GM19035 (cell line): ENCODE measurements at regions not wholly inside any gene's neighbourhood (a gene's known extent, or its start where the extent isn't known, plus 50 kb on each side); places are given as distances from the start of the nearest gene placed in this dataset.

Experiments used
- ATAC-seq: cut with Tn5 transposase; IDR thresholded peaks from one replicate; pipeline ENCODE4 v1.9.1; 2021; ENCODE audit not compliant: unreplicated experiment

DNA sequence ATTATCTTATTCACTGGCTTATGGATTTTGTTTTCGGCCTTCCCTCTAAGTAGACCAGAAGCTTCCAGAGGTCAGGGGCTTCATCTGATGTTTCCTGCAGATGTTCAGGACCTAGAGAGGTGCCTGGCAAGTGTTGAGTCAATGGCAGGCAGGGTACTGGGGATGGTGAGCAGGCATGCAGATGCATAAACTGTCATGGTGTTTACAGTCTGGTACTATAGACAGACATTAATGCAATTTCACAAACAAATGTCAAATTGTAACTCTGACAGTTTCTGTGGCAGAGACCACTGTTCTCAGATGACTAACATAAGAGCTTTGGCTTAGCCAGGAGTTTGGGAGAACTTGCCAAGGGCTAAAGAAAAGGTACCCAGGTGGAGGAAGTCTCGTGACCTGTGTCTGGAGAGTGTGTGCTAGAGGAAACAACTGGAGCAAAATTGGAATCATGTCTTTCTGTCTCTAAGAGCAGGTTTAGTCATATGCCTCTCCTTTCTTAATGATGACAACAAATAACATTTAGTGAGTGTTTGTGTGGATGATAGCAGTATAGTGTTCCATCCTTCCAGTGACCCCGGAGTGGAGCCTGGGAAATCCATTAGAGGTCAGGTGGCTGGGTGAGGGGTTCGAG lies 53.7 kb upstream of the TRAK1 start:
- ATAC-seq = no peak

DNA sequence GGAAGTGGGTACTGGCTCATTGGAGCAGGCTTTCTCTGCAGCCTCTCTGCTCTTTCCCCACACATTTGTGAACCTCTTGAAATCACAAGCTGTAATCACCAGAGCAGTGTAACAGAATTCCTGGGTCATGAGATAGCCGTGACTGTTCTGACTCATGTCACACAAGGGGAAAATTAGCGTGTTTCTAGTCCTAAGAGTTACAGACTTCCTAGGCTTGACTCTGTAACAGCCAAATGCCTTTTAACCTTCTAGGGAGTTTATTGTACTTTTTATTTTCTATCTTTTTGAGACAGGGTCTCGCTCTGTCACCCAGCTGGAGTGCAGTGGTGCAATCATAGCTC lies 54.7 kb upstream of the TRAK1 start:
- ATAC-seq = no peak

DNA sequence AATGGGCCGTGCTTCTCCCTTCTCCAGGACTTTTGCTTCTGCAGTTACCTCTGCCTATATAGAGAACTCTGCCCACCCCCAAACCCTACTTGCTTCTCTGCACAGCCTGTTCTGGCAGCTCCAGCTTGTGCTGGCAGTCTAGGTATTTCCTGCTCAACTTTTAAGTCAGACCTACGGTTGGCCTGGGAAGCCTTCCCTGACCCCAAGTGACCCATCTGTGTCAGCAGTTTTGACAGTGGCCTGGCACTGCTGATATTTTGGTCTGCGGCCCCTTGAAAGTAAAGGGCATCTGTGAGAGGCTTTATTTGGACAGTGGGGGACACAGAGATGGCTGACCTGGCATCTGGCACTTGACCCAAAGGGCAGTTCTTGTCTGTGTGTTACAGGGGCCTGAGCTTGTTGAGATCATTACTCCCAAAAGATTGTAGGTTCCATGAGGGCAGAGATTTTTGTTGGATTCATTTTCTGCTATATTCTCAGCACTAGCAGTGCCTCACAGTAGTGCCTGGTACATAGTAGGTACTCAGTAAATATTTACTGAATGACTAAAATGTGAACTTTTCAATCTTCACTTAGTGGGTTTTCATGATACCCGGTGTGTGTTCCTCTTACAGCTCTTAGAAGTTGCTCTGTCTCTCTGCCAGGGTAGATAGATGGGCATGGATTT lies 55.2 kb upstream of the TRAK1 start:
- ATAC-seq = no peak

DNA sequence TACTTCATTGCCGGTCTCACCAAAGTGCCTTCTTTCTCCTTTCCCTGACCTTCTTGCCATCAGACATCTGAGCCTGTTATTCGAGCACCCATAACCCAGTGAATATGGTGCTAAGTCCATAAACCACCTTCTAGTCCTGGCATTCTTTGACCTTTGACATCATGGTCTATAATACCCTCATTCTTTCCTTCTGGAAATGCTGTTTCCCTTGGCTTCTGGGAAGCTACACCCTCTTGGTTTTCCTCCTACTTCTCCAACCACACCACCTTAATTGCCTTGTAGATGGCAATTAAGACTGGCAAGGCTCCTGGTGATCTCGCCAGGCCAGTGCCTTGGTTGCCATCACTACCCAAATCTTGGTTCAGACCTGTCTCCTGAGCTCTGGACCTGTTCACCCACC lies 56.1 kb upstream of the TRAK1 start:
- no peak for ATAC-seq

DNA sequence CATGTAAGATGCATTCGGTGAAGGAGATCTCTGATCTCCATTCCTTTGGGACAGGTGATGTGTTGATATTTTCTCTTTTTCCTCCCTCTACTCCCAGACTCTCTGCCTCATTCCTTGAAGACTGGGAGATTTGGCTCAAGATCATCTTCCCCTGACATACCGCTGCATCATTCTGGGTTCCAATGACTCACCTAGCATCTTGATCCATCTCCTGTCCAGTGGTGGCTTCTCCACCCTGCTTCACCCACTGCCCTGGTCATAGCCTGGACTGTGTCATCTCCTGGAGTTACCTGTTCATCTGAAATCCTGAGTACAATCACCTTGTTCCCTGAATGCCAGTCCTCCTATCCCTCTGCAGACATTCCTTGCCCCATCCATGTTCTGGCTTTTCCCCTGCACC lies 57.4 kb upstream of the TRAK1 start:
- ATAC-seq = no peak

DNA sequence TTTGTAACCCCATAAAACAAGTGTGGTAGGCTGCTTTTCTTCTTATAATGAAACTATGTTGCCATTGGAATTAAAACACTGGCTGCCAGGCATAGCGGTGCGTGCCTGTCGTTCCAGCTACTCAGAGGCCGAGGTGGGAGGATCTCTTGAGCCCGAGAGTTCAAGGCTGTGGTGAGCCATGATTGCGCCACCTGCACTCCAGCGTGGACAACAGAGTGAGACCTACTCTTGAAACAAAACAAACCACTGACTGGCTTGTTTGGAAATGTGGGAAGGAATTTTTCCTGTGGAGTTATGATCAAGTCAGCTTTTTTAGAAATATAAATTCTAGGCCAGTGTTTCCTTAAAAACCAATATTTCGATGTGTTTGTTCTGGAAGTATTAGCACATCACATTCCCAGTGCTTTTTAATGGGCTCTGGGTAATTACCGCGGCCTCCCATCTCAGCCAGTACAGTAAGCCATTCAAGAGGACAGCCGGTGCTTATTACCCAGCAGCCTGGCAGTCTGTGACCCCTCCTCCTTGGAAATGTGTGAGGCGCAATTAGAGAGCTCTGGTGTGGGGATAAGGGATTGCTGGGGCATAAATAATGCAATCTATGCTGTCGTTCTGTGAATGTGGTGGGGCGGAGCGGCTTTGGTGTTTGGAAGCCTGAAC lies 58.3 kb upstream of the TRAK1 start:
- ATAC-seq = no peak

DNA sequence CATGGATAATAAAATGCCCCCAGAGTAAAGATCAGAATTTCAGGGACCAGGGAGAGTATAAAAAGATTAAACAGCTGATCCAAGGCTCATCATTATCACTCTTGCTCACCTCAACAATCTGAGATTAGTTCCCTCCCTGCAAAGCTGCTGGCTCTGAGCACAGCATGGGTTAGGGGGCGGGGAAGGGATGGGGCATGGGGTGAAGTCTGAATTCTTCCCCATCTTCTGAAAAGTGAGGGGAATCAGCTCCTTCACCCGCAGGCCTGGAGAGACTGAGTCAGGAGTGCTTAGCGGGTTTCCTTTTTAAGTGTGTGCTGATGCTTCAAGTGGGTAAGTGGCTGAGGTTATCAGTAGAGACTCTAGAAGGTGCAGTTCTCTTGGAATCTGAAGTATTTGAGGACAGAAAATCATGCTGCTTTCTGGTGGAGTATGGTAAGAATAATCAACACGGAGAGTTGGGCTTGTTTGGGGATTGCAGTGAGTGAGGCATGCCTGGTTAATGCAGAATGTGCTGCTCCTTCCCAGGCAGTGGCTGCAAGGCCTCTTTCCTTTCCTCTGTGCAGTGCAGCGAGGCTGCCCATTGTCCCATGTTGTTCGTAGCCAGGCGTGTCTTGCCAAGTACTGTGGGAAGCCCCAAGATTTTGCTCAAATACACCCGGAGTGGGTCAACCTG lies 59.2 kb upstream of the TRAK1 start:
- ATAC-seq = no peak

DNA sequence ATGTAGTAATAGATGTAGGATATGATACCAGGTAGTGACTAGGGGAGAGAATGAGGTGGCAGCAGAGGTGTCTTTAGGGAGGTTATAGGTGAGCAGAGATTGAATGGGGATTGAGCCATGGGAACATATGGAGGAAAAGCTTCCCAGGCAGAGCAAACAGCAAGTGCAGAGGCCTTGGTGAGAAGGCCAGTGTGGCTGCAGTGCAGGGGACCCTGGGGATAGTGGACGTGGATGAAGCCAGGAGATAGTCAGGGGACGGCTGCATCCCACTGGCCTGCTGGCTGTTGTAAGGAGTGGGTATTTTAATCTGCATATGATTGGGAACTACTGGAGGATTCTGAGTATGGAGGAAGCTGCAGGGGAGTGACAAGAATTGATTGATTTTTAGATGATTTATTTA lies 62.7 kb upstream of the TRAK1 start:
- ATAC-seq = no peak

DNA sequence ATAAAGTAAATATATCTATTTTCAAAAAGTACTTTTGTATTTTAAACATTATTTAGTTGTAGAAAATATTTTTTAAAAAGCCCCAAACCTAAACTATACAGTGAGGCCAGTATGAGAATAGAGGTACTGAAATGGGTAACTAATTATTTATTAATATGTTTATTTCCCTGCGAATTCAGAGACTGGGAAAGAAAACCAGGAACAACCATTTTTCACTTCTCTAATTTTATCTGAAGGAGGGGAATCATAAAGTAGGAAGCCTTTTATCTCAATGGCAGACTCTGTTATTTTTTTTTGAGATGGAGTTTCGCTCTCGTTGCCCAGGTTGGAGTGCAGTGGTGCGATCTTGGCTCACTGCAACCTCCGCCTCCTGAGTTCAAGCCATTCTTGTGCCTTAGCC lies 63.6 kb upstream of the TRAK1 start:
- ATAC-seq = no peak

DNA sequence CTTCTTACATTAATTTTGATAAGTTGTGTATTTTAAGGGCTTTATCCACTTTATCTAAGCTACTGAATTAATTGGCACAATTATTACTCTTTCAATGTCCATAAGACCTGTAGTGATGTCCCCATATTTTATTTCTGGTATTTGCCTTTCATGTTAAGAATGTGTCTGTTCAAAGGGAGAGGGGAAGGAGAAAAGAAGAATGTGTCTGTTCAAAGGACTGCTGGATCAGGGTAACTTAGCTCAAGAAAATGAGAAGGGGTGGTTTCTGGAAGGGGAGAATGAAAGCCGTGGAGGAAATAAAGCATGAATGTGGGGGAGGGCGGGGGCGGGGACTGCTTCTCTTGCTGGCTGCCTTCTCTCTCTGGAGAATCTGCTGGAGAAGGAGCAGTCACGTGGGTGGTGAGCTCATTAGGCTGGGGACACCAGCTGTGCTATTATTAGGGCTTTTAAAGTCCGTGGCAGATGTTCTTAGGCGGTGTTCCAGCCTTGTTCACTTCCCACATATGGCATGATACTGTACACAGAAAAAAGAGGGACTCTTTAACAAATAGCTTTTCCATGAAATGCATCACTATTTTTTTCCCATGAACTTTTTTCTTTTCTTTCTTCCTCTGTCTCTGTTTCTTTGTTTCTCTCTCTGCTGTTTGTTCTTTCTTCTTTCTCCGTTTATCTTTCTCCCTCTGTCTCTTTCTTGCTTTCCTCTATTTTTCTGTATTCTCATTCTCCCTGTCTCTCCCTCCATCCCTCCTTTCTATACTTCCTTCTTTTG lies 63.7 kb upstream of the ULK4 start:
- no peak for ATAC-seq

DNA sequence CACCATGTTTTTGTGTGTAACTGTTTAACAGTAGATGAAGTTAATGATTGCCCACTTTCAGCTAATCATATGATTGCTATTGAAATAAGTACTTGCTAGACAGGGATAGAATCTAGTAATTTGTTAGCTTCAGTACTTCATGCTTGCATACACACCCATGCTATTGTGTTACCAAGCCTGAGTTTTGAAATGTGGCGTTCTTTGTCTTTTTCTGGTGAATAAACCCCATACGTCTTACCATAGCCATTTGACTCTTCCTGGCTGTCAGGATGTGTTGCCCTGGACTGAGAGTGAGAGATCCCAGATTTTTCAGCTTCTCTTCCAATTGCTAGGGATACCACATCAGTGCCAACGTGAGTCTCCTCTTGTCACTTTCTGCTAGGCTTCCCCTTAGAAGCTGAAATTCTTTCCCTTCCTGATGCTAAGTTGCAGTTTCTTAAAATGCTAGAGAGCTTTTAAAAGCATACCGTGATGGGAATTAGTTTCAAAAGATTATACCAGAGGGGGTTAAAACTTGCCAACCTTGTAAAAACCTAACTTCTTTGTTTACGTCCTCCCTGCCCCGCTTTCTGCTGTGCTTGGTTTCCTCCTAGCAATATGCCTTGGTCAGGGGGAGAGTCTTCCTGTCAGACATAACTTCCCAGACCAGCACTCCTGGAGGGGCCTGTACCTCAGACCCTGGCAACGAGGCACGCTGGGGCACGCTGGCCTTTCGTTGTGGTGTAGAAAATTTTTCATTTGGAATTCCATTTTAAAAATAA lies 62.9 kb upstream of the ULK4 start:
- no peak for ATAC-seq

DNA sequence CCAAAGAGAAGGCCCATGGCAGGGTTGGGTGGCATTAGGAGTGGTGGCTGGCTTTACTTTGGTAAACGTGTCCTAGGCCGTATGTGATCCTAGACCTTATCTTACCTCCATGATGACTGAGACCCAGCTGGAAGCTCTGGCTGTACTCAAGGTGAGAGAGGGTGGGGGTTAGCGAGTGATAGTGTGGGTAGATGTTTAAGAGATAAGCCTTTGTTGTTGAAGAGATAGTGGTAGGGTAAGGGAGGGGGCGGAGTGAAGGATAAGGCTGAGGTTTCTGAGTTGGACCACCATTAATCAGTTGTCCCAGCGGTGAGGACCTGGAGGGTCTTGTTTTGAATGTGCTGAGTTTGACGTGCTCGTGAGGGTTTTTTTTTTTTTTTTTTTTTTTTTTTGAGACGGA lies 61.5 kb upstream of the ULK4 start:
- ATAC-seq = no peak

DNA sequence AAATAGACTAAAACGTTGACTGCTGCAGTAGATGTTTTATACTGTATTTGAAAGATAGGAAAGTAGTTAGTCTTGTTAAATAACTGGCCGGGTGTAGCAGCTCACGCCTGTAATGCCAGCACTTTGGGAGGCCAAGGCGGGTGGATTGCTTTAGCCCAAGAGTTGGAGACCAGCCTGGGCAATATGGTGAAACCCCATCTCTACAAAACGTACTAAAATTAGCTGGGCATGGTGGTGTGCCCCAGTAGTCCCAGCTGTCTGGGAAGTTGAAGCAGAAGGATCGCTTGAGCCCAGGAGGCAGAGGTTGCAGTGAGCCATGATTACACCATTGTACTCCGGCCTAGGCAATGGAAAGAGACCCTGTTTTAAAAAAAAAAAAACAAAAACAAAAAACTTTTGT lies 60.5 kb upstream of the ULK4 start:
- no peak for ATAC-seq

DNA sequence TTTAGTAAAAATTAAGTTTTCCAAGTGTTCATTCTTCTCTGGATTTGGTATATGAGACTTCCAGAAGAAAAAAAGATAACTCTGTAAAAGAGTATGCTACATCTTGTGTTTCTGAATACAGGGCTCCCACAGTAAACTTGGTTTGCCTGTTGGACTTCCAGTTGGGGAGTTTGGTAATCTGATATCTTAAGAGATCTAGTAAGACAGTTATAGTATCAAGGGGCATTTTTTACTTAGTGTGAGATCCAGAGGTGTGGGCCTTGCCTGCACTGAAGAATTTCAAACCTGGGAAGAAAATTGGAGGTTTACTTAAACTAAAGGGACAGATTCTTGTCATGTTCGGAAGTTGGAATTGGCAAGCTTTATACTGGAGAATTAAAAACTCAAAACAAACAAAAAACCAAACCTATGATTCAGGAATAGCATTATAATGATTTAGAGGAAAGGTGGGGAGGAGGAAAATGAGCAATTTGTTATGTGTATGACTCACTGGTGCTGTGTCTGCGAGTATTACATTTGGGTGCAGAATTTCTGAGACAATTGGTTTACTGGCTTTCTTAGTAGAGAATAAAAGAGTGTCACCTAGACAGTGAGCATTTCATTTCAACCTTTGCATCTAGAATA lies 58.9 kb upstream of the ULK4 start:
- ATAC-seq = no peak

DNA sequence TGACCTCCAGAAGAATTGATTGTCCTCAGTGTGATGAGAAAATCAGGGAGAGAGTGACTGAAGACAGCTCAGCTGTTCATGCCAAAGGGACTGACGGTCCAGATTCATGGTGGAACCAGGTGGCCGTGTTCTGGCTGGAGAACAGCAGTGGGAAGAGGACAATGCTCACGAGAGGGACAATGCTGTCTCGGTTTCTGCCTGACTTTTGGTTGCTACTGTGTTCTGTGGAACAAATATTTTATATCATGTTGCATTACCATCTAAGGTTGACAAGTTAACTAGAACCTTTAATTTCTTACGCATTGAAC lies 58.0 kb upstream of the ULK4 start:
- ATAC-seq = no peak

DNA sequence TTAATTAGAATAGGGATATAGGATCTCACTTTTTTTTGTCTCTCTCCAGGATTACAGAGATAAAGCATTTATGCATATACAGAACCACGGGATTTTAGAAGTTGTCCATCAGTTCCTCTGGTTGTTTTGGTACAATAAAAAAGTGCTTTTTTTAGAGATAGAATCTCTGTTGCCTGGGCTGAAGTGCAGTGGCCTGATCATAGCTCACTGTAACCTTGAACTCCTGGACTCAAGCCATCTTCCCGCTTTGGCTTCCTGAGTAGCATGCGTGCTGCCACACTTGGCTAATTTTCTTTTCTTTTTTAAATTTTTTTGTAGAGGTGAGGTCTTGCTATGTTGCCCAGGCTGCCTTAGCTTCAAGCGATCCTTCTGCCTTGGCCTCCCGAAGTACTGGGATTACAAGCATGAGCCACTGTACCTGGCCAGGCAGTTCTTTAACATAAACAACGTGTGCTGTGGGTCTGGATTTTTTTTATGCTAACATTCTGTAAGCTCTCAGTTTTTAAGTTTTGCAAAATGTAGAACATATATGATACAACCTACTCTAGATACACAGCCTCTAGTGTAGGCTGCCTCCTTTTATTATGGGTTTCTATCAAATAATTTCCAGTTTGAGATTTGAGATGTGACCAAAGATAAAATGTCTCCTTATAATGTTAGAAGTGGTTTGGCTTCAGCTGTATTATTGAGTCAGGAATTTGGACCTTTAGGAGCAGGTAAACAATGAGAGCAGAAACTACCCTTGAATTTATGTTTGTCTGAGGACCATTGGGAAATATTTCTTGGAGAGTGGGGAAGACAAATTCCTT lies 57.4 kb upstream of the ULK4 start:
- no peak for ATAC-seq

DNA sequence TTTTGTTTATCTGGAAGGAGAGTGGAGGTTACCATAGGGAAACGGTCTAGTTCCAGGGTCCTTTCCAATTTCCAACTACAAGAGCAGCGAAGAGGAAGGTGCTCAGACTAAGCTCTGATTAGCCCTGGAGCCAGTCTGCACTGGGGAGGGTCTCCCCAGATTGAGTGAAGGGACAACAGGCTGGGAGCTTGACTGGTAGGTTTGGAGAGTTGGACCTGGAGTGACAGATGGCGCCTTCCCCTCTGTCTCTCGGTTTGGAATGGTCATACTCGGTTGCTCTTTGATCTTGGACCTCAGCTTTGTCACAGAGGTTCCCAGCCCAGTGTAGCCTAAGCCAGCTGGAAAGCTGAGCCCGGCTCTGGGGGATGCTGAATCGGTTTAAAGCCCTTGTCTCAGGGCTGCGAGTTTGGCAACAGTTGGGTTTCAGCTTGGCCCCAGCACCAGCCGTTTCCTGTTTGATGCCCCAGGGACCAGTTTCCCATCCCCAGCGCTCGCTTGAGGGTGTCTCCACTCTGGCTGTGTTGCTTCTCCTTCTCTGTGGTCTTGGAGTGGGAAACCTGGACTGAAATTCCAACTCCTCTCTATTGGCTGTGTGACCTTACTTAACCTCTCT lies 53.1 kb upstream of the ULK4 start:
- no peak for ATAC-seq

DNA sequence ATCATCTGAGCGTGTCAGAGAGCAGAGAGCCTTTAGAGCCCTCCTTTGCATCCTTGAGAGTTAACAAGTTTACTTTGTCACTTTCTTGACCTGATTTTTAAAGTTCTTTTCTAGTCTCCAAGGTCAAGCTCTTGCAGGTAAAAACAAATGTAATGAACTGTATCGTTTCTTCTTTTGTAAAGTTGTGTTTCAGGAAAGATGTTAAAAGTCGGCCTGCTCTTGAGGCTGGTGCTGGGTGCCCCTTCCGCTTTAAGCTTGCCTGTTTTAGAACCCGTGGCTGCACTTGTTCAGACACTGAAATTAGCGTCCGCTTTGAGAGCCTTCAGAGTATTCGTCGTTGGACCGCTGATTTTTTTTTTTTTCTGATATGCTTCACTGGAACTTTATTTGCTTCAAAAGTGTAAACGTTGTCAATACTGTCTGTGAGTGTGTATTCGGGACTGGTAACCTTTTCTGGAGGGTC lies 52.6 kb upstream of the ULK4 start:
- ATAC-seq = no peak
